SK-N-SH treated with all-trans-retinoic acid at 6 μM for 48 hours (cell line): ENCODE measurements at regions not wholly inside any gene's neighbourhood (a gene's known extent, or its start where the extent isn't known, plus 50 kb on each side); places are given as distances from the start of the nearest gene placed in this dataset.

ENCODE experiments used
- ARNTL ChIP-seq: fragments of 450-650 bp; formaldehyde crosslinking; IDR thresholded peaks from 2 replicates; pipeline ENCODE4 v1.5.0; 2020; ENCODE audit warnings: low read depth, mild to moderate bottlenecking, moderate library complexity, borderline replicate concordance
- TCF4 ChIP-seq: fragments of 250-450 bp; sonication (Bioruptor Pico); IDR thresholded peaks from 2 replicates; pipeline ENCODE4 v1.8.0; 2021; ENCODE audit warnings: mild to moderate bottlenecking, moderate library complexity, borderline replicate concordance
- TF ChIP-seq, protein P1 (sequence below): fragments of 250-450 bp; sonication (Bioruptor Pico); IDR thresholded peaks from 2 replicates; pipeline ENCODE4 v1.8.0; 2020; ENCODE audit warnings: mild to moderate bottlenecking, moderate library complexity, borderline replicate concordance

DNA sequence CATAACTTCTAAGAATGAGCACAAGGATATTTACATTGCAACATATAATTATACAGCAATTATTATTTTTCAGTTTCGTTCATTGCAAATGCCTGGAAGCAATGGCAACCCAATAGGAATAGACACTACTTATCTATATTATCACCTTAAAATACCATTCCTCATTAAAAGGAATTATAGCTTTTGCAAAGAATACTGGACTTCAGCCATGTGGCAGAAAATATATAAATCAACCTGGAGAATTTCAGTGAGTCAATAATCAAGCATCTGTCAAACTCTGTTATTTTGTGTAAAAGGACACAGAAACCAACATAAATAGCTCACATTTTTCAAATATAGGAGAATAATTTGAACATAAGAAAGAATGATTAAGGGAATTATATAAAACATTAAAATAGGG lies 96.1 kb upstream of the SEMA3C start:
- TF ChIP-seq TCF4: no peak
- TF ChIP-seq, protein P1, sequence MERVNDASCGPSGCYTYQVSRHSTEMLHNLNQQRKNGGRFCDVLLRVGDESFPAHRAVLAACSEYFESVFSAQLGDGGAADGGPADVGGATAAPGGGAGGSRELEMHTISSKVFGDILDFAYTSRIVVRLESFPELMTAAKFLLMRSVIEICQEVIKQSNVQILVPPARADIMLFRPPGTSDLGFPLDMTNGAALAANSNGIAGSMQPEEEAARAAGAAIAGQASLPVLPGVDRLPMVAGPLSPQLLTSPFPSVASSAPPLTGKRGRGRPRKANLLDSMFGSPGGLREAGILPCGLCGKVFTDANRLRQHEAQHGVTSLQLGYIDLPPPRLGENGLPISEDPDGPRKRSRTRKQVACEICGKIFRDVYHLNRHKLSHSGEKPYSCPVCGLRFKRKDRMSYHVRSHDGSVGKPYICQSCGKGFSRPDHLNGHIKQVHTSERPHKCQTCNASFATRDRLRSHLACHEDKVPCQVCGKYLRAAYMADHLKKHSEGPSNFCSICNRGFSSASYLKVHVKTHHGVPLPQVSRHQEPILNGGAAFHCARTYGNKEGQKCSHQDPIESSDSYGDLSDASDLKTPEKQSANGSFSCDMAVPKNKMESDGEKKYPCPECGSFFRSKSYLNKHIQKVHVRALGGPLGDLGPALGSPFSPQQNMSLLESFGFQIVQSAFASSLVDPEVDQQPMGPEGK (CRISPR knock-in tag): no peak
- no peak for TF ChIP-seq ARNTL (CRISPR knock-in tag)
